ENCODE measurements at regions not wholly inside any gene's neighbourhood (a gene's known extent, or its start where the extent isn't known, plus 50 kb on each side); places are given as distances from the start of the nearest gene placed in this dataset.

GRCh38 chr4:132910229-132910748 is 238.8 kb upstream of the PCDH10 start:
- DNase-seq, result no peak

GRCh38 chr4:132918096-132918495 is 231.0 kb upstream of the PCDH10 start:
- DNase-seq, result no peak

GRCh38 chr4:132923516-132923915 is 225.6 kb upstream of the PCDH10 start:
- no peak for DNase-seq

- DNase-seq, result no peak
These were observed 214.2 kb upstream of the PCDH10 start for GRCh38 chr4:132934911-132935310.

GRCh38 chr4:132955146-132955545 is 193.9 kb upstream of the PCDH10 start:
- DNase-seq, result no peak

GRCh38 chr4:132956962-132957361 is 192.1 kb upstream of the PCDH10 start:
- no peak for DNase-seq

- no peak for DNase-seq
These were observed 190.4 kb upstream of the PCDH10 start for GRCh38 chr4:132958457-132959263.

GRCh38 chr4:132981611-132982010 is 167.5 kb upstream of the PCDH10 start:
- no peak for DNase-seq

GRCh38 chr4:132982151-132982550 is 166.9 kb upstream of the PCDH10 start:
- DNase-seq, result no peak

GRCh38 chr4:132991111-132991510 is 158.0 kb upstream of the PCDH10 start:
- no peak for DNase-seq

- DNase-seq, result no peak
These were observed 156.4 kb upstream of the PCDH10 start for GRCh38 chr4:132992686-132993085.

GRCh38 chr4:132998585-132999230 is 150.4 kb upstream of the PCDH10 start:
- DNase-seq, result no peak

- DNase-seq, result no peak
These were observed 149.1 kb upstream of the PCDH10 start for GRCh38 chr4:133000012-133000411.

- DNase-seq, result no peak
These were observed 145.9 kb upstream of the PCDH10 start for GRCh38 chr4:133003169-133003568.

- DNase-seq, result no peak
These were observed 134.5 kb upstream of the PCDH10 start for GRCh38 chr4:133014473-133015135.

- DNase-seq, result no peak
These were observed 103.8 kb upstream of the PCDH10 start for GRCh38 chr4:133045288-133045687.

GRCh38 chr4:133046156-133046555 is 102.9 kb upstream of the PCDH10 start:
- DNase-seq, result no peak

- no peak for DNase-seq
These were observed 90.4 kb upstream of the PCDH10 start for GRCh38 chr4:133058701-133059100.

- no peak for DNase-seq
These were observed 90.0 kb upstream of the PCDH10 start for GRCh38 chr4:133059117-133059516.

- DNase-seq, result no peak
These were observed 86.2 kb upstream of the PCDH10 start for GRCh38 chr4:133062851-133063250.

GRCh38 chr4:133068083-133068482 is 81.0 kb upstream of the PCDH10 start:
- no peak for DNase-seq

GRCh38 chr4:133081246-133081645 is 67.8 kb upstream of the PCDH10 start:
- DNase-seq, result no peak

GRCh38 chr4:133084421-133084820 is 64.7 kb upstream of the PCDH10 start:
- no peak for DNase-seq

- no peak for DNase-seq
These were observed 53.5 kb upstream of the PCDH10 start for GRCh38 chr4:133095591-133095990.
